Vagina (tissue), 2 donors: ENCODE measurements at regions not wholly inside any gene's neighbourhood (a gene's known extent, or its start where the extent isn't known, plus 50 kb on each side); places are given as distances from the start of the nearest gene placed in this dataset.

ENCODE experiments used
- POLR2A ChIP-seq, 2 donors: fragments of 450-650 bp; IDR thresholded peaks; one replicate each; pipeline ENCODE4 v1.6.1; 2017; ENCODE audit warnings: antibody characterized with exemption in 2 of 2, mild to moderate bottlenecking in 2 of 2, moderate library complexity in 2 of 2
- TF ChIP-seq, protein P1 (sequence below), 3 experiments: fragments of 450-650 bp in 2 of 3; fragments of 200-600 bp in 1 of 3; sonication (generic) in 1 of 3; IDR thresholded peaks; one replicate each; pipeline ENCODE4 v1.5.1; 2017 to 2019; ENCODE audit warnings: antibody characterized with exemption in 3 of 3, mild to moderate bottlenecking in 2 of 3, moderate library complexity in 2 of 3

DNA sequence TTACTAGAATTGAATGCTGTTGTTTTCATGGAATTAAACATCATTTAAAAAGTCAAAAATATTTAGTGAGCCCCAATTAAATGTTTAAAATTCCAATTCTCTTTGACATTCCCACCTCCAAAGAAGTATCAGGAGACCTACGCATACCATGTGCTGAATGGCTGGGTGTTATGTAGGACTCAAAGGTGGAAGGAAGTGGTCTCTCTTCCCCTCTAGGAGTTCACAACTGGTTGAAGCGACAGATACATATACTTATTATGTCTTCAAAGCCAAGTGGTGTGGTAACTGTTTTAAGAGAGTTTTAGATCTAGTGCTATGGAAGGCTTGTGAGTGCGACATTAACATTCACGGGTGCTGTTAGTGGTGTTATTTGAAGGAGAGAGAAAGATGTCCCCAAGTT lies 464.0 kb downstream of the ATP23 start:
- TF ChIP-seq, protein P1, sequence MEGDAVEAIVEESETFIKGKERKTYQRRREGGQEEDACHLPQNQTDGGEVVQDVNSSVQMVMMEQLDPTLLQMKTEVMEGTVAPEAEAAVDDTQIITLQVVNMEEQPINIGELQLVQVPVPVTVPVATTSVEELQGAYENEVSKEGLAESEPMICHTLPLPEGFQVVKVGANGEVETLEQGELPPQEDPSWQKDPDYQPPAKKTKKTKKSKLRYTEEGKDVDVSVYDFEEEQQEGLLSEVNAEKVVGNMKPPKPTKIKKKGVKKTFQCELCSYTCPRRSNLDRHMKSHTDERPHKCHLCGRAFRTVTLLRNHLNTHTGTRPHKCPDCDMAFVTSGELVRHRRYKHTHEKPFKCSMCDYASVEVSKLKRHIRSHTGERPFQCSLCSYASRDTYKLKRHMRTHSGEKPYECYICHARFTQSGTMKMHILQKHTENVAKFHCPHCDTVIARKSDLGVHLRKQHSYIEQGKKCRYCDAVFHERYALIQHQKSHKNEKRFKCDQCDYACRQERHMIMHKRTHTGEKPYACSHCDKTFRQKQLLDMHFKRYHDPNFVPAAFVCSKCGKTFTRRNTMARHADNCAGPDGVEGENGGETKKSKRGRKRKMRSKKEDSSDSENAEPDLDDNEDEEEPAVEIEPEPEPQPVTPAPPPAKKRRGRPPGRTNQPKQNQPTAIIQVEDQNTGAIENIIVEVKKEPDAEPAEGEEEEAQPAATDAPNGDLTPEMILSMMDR (IDR thresholded peaks at IDR 0.05): no peak
- TF ChIP-seq POLR2A (IDR thresholded peaks at IDR 0.05): no peak
